ENCODE measurements at regions not wholly inside any gene's neighbourhood (a gene's known extent, or its start where the extent isn't known, plus 50 kb on each side); places are given as distances from the start of the nearest gene placed in this dataset.
"Not testable (repeated sequence)": the region's sequence is repeated elsewhere in the genome, so short reads cannot be mapped to it uniquely, and the experiment has no call there.

GRCh38 chr2:167750675-167751074 is 496.7 kb downstream of the STK39 start:
- 89% methylated on average over 3 of the region's 3 CpGs for WGBS, 2 donors
- no peak for DNase-seq (ENCODE audit: low spot score in 2 of 2)
- no peak overlapping the region for H3K4me3 ChIP-seq (ENCODE audit: low read depth, poor library complexity, severe bottlenecking)
- intact Hi-C loops (cut with DNase I; ENCODE audit: low total_unique reads): no loop called here
- no peak for TF ChIP-seq POLR2A (IDR thresholded peaks at IDR 0.05)
- no peak for TF ChIP-seq CTCF (IDR thresholded peaks at IDR 0.05)

DNA sequence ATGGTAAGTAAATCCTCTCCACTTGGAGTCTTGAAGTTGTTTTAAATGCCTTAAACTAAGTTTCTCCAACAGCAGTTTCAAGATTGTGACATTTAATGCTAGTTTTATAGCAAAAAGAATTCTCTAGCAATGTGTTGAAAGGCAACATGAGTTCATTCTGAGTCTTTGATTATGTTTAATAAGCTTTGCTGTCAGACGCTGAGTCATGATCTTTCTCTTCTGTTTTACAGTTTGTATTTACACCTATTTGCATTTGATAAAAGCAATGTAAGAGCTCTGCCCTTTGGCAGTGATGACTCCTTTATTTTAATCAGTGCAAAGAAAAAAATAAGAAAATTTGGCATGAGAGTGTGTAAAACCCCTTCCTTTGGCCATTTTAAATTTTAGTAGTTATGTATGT is 497.7 kb downstream of the STK39 start:
- TF ChIP-seq POLR2A (IDR thresholded peaks at IDR 0.05): no peak
- no peak for TF ChIP-seq CTCF (IDR thresholded peaks at IDR 0.05)
- intact Hi-C loops (cut with DNase I; ENCODE audit: low total_unique reads): no loop called here
- no peak for DNase-seq (ENCODE audit: low spot score in 2 of 2)
- no peak overlapping the region for H3K4me3 ChIP-seq (ENCODE audit: low read depth, poor library complexity, severe bottlenecking)
- 18 to 37% methylated on average over 1 of the region's 1 CpG for WGBS, 2 donors

DNA sequence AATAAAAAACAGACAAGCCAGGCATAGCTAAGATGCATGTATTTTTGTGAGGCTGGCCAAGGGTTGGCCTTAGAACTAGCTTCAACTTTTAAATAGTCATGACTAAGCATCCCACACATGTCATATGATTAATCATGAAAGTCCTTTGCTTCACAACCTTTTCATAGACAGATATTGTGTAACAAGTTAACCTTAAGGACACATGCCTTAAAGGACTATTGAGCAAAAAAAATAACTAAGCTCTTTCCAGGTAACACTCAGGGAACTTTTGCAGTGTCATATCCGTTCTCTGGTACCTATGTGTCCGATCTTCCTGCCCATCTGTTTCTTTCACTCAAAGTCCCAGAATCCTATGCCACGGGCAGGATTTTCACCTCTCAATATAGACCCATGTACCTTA is 498.4 kb downstream of the STK39 start:
- intact Hi-C loops (cut with DNase I; ENCODE audit: low total_unique reads): no loop called here
- WGBS, 2 donors: 77 to 86% methylated on average over 3 of the region's 3 CpGs
- TF ChIP-seq POLR2A (IDR thresholded peaks at IDR 0.05) (no peak), CTCF (IDR thresholded peaks at IDR 0.05) (no peak)

GRCh38 chr2:167748536-167748935 is 498.9 kb downstream of the STK39 start:
- WGBS, 2 donors: 88 to 100% methylated on average over 1 of the region's 1 CpG
- DNase-seq (ENCODE audit: low spot score in 2 of 2): no peak
- TF ChIP-seq POLR2A (IDR thresholded peaks at IDR 0.05): no peak
- TF ChIP-seq CTCF (IDR thresholded peaks at IDR 0.05): no peak
- H3K4me3 ChIP-seq (ENCODE audit: low read depth, poor library complexity, severe bottlenecking): no peak overlapping the region
- intact Hi-C loops (cut with DNase I; ENCODE audit: low total_unique reads): no loop called here

More for the DNA sequence above, 498.4 kb downstream of the STK39 start:
- DNase-seq (ENCODE audit: low spot score in 2 of 2): no peak
- no peak overlapping the region for H3K4me3 ChIP-seq (ENCODE audit: low read depth, poor library complexity, severe bottlenecking)

DNA sequence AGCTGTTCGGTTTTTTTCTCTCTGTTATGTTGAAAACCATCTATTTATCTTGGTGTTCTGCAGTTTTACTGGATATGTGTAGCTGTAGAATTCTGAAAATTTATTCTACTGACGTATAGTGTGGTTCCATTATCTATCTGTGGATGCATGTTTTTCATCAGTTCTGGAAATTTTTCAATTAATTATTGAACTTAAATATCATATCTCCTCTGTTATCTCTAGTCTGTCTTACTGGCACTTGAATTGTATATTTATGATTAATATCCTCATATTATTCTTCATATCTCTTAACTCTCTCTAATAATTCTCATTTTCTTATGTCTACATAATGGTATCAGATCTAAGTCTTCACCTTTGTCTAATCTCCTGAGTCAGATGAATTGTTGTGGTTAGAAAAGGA is 501.7 kb downstream of the STK39 start:
- intact Hi-C loops (cut with DNase I; ENCODE audit: low total_unique reads): no loop called here

GRCh38 chr2:167739921-167740320 is 507.5 kb downstream of the STK39 start:
- intact Hi-C loops (cut with DNase I; ENCODE audit: low total_unique reads); H3K4me3 ChIP-seq (ENCODE audit: low read depth, poor library complexity, severe bottlenecking); DNase-seq (ENCODE audit: low spot score in 2 of 2): not testable (repeated sequence)
- 88 to 94% methylated on average over 1 of the region's 1 CpG for WGBS, 2 donors

More for the DNA sequence above, 501.7 kb downstream of the STK39 start:
- no peak overlapping the region for H3K4me3 ChIP-seq (ENCODE audit: low read depth, poor library complexity, severe bottlenecking)
- TF ChIP-seq POLR2A (IDR thresholded peaks at IDR 0.05) (no peak), CTCF (IDR thresholded peaks at IDR 0.05) (no peak)
- no peak for DNase-seq (ENCODE audit: low spot score in 2 of 2)
- WGBS, 2 donors: 85 to 86% methylated on average over 2 of the region's 2 CpGs

Data from lower leg skin (tissue), 4 donors.